ENCODE measurements at regions not wholly inside any gene's neighbourhood (a gene's known extent, or its start where the extent isn't known, plus 50 kb on each side); places are given as distances from the start of the nearest gene placed in this dataset.

DNA sequence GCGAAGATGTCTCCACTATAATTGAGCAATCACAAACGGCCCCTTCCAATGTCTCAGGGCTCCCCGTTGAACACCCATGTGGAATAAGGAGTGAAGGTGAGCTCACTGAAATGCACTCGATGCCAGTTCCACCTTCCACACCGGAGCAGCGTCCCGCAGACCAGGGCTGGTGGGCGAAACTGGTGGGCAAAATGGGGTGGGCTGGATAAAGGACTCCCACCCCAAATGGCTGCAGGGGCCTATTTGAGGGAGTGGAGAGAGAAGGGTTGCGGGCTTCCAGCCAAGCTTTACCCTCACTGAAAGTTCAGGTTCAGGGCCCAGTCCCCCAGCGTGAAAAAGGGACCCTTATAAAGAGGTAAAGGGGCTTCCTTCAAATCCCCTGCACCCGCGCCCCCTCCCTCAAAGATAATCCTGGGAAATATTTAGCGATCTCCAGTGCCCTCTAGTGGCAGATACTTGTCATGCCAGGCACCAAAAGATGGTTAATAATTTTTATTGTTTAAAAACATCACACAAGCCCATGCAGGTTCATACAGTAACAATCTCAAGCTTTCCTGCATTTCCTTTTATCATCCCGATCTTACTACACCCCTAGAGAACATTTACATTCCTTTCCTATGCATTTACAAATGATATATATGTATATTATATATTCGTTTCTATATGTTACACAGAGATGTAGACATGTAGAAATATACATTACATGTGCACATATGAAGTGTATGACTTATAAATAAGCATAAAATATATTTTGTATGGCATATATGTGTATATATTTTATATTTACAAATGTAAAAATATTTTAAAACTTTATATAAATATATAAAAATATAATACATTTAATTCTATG is 58.2 kb upstream of the NKX2-2 start:
- ATAC-seq (replicated peaks in 6 of 8): no peak
- Histone ChIP-seq H3K27ac (no peak overlapping the region), H3K4me1 (replicated peaks in 1 of 2) (no peaks in the 10 kb centered on the region), H3K4me3 (no peak overlapping the region)
- 4 to 67% (median 27%) methylated on average over 1 to 11 of the region's 15 CpGs; no CpG with 5 or more reads in 1 of the 10 experiments for WGBS, 10 experiments
- in situ Hi-C loops (cut with MboI; ENCODE audit: low pct_unique_long_range_greater_than_20kb in 2 of 9, low sequenced_read_pairs in 9 of 9, unreplicated experiment in 9 of 9): no loop called here

DNA sequence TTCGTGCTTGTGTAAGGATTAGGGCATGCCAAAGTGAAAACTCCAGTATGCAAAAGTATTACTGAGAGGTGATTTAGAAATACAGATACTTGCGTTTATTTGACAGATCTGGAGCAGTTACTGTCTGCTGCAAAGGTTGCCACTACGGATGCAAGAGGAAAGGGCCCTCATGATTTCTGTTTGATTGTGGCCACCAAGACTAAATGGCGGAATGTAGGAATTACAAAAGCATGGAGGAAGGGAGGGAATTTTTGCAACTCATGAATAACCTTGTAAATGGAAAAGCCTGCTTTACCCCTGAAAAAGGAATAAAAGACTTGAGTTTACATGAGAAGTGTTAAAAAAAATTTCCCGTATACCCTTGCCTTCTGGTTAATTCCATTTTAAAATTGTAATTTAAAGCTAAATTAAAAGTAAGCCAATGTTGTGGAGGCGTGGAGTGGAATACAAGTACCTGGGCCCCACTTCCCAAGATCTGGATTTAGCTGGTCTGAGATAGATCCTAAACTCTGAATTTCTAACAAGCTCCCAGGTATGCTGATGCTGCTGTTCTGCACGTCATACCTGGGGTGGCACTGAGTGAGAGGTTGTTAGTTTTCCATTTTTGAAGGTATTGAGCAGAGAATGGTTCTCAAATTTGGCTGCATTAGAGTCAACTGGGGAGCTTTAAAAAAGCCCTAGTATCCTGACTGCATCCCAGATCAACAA is 56.6 kb upstream of the NKX2-2 start:
- Histone ChIP-seq H3K4me1 (replicated peaks in 1 of 2) (no peaks in the 10 kb centered on the region), H3K4me3 (no peak overlapping the region), H3K27ac (no peak overlapping the region)
- in situ Hi-C loops (cut with MboI; ENCODE audit: low pct_unique_long_range_greater_than_20kb in 2 of 9, low sequenced_read_pairs in 9 of 9, unreplicated experiment in 9 of 9): no loop called here
- 29 to 59% (median 51%) methylated on average over 3 to 7 of the region's 7 CpGs; no CpG with 5 or more reads in 2 of the 10 experiments for WGBS, 10 experiments
- no peak for ATAC-seq (replicated peaks in 6 of 8)

DNA sequence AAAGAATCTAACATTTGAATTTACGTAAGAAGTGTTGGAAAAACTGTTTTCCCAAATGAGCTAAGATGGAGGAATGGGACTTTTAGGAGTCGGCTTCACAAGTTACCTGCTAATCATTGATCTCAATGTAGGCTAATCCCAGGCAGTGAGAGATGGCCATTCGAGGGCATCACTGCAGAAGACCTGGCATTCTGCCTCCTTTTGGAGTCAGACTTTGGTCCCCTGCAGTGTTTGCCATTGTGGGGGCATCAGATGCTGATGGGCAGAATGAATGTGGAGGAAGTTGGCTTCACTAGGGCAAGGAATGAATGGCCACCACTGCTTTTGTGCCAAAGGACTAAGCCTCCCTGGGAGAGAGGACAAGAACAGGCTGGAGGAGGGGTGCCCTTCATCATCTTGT is 55.7 kb upstream of the NKX2-2 start:
- no peak overlapping the region for H3K27ac ChIP-seq
- H3K4me1 ChIP-seq (replicated peaks in 1 of 2): no peaks in the 10 kb centered on the region
- H3K4me3 ChIP-seq: no peak overlapping the region
- WGBS, 10 experiments: 0 to 84% (median 57%) methylated on average over 1 to 3 of the region's 3 CpGs; no CpG with 5 or more reads in 1 of the 10 experiments
- ATAC-seq (replicated peaks in 6 of 8): no peak
- in situ Hi-C loops (cut with MboI; ENCODE audit: low pct_unique_long_range_greater_than_20kb in 2 of 9, low sequenced_read_pairs in 9 of 9, unreplicated experiment in 9 of 9): no loop called here

DNA sequence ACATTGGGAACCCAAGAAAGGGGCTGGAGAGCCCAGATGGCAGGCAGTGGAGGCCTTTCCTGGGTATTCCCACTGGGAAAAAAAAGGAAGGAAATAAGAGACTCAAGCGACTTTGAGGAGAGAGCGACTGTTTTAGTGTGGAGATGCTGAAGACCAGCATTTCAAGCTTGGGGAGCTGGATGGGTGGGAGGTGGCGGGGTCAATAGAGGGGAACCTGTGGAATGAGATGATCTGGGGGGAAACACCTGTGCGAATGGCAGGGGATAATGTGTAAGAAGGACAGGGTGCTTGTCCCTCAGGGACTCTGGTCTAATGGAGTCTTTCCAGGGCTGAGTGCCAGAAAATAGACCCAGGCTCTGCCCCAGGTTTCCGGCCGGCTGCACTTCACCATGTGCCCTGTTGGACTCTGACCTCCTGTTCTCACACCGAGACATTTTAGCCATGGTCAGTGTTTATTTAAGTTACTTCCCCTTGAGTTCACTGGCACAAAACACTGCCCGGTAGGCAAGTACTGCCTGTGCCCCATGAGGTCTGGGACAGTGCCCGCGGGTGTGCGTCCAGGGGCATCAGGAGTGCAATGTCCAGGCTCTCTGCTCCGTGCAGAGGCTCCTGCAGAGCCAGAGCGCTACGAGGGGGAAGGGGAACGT is 50.4 kb upstream of the NKX2-2 start:
- in situ Hi-C loops (cut with MboI; ENCODE audit: low pct_unique_long_range_greater_than_20kb in 2 of 9, low sequenced_read_pairs in 9 of 9, unreplicated experiment in 9 of 9): no loop called here
- WGBS, 10 experiments: 0 to 95% (median 73%) methylated on average over 1 to 7 of the region's 15 CpGs; no CpG with 5 or more reads in 3 of the 10 experiments
- no peaks in the 10 kb centered on the region for H3K4me1 ChIP-seq (replicated peaks in 1 of 2)
- ATAC-seq (replicated peaks in 6 of 8): no peak
- no peak overlapping the region for H3K4me3 ChIP-seq
- H3K27ac ChIP-seq: no peak overlapping the region
